ENCODE measurements at regions not wholly inside any gene's neighbourhood (a gene's known extent, or its start where the extent isn't known, plus 50 kb on each side); places are given as distances from the start of the nearest gene placed in this dataset.
"Not testable (repeated sequence)": the region's sequence is repeated elsewhere in the genome, so short reads cannot be mapped to it uniquely, and the experiment has no call there.

GRCh38 chr11:67787681-67788340 lies 113.4 kb upstream of the ALDH3B2 start:
- H3K36me3 ChIP-seq; H3K4me1 ChIP-seq (ENCODE audit: control insufficient read depth in 1 of 2, low read depth in 2 of 2); DNase-seq (ENCODE audit: low spot score); ATAC-seq (ENCODE audit: insufficient number of reproducible peaks, low FRiP score, low read depth); H3K27ac ChIP-seq; H3K27me3 ChIP-seq (replicated peaks; ENCODE audit: insufficient read depth); H3K4me3 ChIP-seq; H3K9me3 ChIP-seq: not testable (repeated sequence)

DNA sequence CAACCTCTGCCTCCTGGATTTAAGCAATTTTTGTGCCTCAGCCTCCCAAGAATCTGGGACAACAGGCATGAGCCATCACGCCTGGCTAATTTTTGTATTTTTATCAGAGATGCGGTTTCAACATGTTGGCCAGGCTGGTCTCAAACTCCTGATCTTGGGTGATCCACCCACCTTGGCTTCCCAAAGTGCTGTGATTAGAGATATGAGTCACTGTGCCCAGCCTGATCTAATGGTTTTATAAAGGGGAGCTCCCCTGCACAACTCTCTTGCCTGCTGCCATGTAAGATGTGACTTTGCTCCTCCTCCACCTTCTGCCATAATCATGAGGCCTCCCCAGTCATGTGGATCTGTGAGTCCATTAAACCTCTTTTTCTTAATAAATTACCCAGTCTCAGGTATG lies 107.5 kb upstream of the ALDH3B2 start:
- ATAC-seq (ENCODE audit: insufficient number of reproducible peaks, low FRiP score, low read depth); H3K27me3 ChIP-seq (replicated peaks; ENCODE audit: insufficient read depth): not testable (repeated sequence)

DNA sequence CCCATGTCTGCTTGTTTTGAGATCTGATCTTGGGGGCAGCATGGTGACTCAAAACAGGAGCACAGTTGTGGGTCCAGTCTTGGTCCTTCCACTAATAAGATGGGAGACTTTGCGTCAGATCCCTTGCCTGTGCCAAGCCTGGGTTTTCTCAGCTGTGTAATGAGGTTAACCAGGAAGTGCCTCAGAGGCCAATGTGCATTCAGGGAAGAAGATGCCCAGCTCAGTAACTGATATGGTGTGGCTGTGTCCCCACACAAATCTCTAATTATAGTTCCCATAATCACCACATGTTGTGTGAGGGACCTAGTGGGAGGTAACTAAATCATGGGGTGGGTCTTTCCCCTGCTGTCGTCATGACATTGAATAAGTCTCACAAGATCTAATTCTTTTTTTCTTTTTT lies 107.1 kb upstream of the ALDH3B2 start:
- not testable (repeated sequence) for H3K9me3 ChIP-seq; H3K36me3 ChIP-seq; H3K4me1 ChIP-seq (ENCODE audit: control insufficient read depth in 1 of 2, low read depth in 2 of 2); ATAC-seq (ENCODE audit: insufficient number of reproducible peaks, low FRiP score, low read depth); H3K27ac ChIP-seq; DNase-seq (ENCODE audit: low spot score); H3K27me3 ChIP-seq (replicated peaks; ENCODE audit: insufficient read depth); H3K4me3 ChIP-seq

More for the DNA sequence above, 107.5 kb upstream of the ALDH3B2 start:
- DNase-seq (ENCODE audit: low spot score); H3K36me3 ChIP-seq; H3K4me1 ChIP-seq (ENCODE audit: control insufficient read depth in 1 of 2, low read depth in 2 of 2); H3K4me3 ChIP-seq; H3K9me3 ChIP-seq; H3K27ac ChIP-seq: not testable (repeated sequence)

- Histone ChIP-seq H3K36me3 (no peaks in the 10 kb centered on the region), H3K27ac (no peak overlapping the region), H3K27me3 (replicated peaks; ENCODE audit: insufficient read depth) (no peaks in the 10 kb centered on the region), H3K4me3 (no peak overlapping the region), H3K4me1 (ENCODE audit: control insufficient read depth in 1 of 2, low read depth in 2 of 2) (no peaks in the 10 kb centered on the region), H3K9me3 (no peaks in the 10 kb centered on the region)
- TF ChIP-seq, protein P1, sequence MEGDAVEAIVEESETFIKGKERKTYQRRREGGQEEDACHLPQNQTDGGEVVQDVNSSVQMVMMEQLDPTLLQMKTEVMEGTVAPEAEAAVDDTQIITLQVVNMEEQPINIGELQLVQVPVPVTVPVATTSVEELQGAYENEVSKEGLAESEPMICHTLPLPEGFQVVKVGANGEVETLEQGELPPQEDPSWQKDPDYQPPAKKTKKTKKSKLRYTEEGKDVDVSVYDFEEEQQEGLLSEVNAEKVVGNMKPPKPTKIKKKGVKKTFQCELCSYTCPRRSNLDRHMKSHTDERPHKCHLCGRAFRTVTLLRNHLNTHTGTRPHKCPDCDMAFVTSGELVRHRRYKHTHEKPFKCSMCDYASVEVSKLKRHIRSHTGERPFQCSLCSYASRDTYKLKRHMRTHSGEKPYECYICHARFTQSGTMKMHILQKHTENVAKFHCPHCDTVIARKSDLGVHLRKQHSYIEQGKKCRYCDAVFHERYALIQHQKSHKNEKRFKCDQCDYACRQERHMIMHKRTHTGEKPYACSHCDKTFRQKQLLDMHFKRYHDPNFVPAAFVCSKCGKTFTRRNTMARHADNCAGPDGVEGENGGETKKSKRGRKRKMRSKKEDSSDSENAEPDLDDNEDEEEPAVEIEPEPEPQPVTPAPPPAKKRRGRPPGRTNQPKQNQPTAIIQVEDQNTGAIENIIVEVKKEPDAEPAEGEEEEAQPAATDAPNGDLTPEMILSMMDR (IDR thresholded peaks at IDR 0.05) = no peak
- DNase-seq (ENCODE audit: low spot score) = no peak
- no peak for ATAC-seq (ENCODE audit: insufficient number of reproducible peaks, low FRiP score, low read depth)
Measured at GRCh38 chr11:67780056-67780455, 105.6 kb upstream of the ALDH3B2 start.

GRCh38 chr11:67779189-67779875 lies 104.9 kb upstream of the ALDH3B2 start:
- not testable (repeated sequence) for H3K4me1 ChIP-seq (ENCODE audit: control insufficient read depth in 1 of 2, low read depth in 2 of 2); H3K9me3 ChIP-seq; H3K27ac ChIP-seq; H3K4me3 ChIP-seq; H3K36me3 ChIP-seq; DNase-seq (ENCODE audit: low spot score); ATAC-seq (ENCODE audit: insufficient number of reproducible peaks, low FRiP score, low read depth); H3K27me3 ChIP-seq (replicated peaks; ENCODE audit: insufficient read depth)

GRCh38 chr11:67776852-67777520 lies 102.6 kb upstream of the ALDH3B2 start:
- TF ChIP-seq, protein P1 (IDR thresholded peaks at IDR 0.05) = no peak
- DNase-seq (ENCODE audit: low spot score) (no peak), ATAC-seq (ENCODE audit: insufficient number of reproducible peaks, low FRiP score, low read depth) (no peak)
- H3K27me3 ChIP-seq (replicated peaks; ENCODE audit: insufficient read depth) = no peaks in the 10 kb centered on the region
- H3K4me1 ChIP-seq (ENCODE audit: control insufficient read depth in 1 of 2, low read depth in 2 of 2) = no peaks in the 10 kb centered on the region
- no peak overlapping the region for H3K27ac ChIP-seq
- no peak overlapping the region for H3K4me3 ChIP-seq
- H3K36me3 ChIP-seq = no peaks in the 10 kb centered on the region
- H3K9me3 ChIP-seq = no peaks in the 10 kb centered on the region

GRCh38 chr11:67774175-67774574 lies 99.8 kb upstream of the ALDH3B2 start:
- ATAC-seq (ENCODE audit: insufficient number of reproducible peaks, low FRiP score, low read depth); DNase-seq (ENCODE audit: low spot score); H3K4me3 ChIP-seq: not testable (repeated sequence)

GRCh38 chr11:67768001-67768730 lies 93.7 kb upstream of the ALDH3B2 start:
- not testable (repeated sequence) for H3K36me3 ChIP-seq; DNase-seq (ENCODE audit: low spot score); H3K27ac ChIP-seq; H3K27me3 ChIP-seq (replicated peaks; ENCODE audit: insufficient read depth); H3K9me3 ChIP-seq; H3K4me3 ChIP-seq; H3K4me1 ChIP-seq (ENCODE audit: control insufficient read depth in 1 of 2, low read depth in 2 of 2); ATAC-seq (ENCODE audit: insufficient number of reproducible peaks, low FRiP score, low read depth)

More at GRCh38 chr11:67774175-67774574, 99.8 kb upstream of the ALDH3B2 start:
- H3K9me3 ChIP-seq; H3K27ac ChIP-seq; H3K27me3 ChIP-seq (replicated peaks; ENCODE audit: insufficient read depth); H3K36me3 ChIP-seq; H3K4me1 ChIP-seq (ENCODE audit: control insufficient read depth in 1 of 2, low read depth in 2 of 2): not testable (repeated sequence)

DNA sequence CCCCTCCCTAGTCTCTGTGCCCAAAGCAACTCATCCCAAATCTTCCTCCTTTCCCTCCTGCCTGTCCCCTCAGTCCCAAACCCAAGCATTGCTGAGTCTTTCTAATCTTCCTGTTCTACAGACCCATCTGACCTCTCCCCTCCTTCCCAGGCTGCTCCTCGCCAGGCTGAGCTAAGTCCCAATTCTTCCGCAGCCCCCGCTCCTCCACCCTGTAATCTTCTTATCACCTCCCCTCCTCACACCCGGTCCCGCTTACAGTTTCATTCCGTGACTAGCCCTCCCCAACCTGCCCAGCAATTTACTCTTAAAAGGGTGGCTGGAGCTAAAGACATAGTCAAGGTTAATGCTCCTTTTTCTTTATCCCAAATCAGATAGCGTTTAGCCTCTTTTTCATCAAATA lies 86.8 kb upstream of the ALDH3B2 start:
- ATAC-seq (ENCODE audit: insufficient number of reproducible peaks, low FRiP score, low read depth) = not testable (repeated sequence)

DNA sequence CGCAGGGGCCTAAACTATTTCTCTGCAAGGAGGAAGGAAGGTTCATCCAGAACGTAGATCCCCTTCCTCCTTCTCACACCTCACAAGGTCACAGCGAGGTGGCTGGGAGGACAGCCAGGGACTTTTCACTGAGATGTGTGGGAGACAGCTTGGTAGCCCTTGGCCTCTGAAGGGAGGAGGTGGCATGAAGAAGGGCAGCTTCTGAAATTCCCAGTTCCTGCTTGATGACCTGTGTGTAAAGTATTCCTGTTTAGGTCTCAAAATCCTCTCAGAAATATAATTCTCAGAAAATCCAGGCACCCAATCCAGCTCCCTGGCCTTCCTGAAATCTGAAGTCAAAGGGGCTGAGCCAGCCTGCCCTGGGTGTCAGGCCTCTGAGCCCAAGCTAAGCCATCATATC lies 84.9 kb upstream of the ALDH3B2 start:
- ATAC-seq (ENCODE audit: insufficient number of reproducible peaks, low FRiP score, low read depth); H3K9me3 ChIP-seq; H3K36me3 ChIP-seq; H3K4me3 ChIP-seq; H3K4me1 ChIP-seq (ENCODE audit: control insufficient read depth in 1 of 2, low read depth in 2 of 2); DNase-seq (ENCODE audit: low spot score); H3K27ac ChIP-seq; H3K27me3 ChIP-seq (replicated peaks; ENCODE audit: insufficient read depth): not testable (repeated sequence)

More for the DNA sequence above, 86.8 kb upstream of the ALDH3B2 start:
- H3K4me1 ChIP-seq (ENCODE audit: control insufficient read depth in 1 of 2, low read depth in 2 of 2); DNase-seq (ENCODE audit: low spot score); H3K4me3 ChIP-seq; H3K9me3 ChIP-seq; H3K36me3 ChIP-seq; H3K27ac ChIP-seq; H3K27me3 ChIP-seq (replicated peaks; ENCODE audit: insufficient read depth): not testable (repeated sequence)

All from thoracic aorta (tissue), 2 donors.